Sigmoid colon (tissue), 4 donors: ENCODE measurements at regions not wholly inside any gene's neighbourhood (a gene's known extent, or its start where the extent isn't known, plus 50 kb on each side); places are given as distances from the start of the nearest gene placed in this dataset.

ENCODE experiments used
- CTCF ChIP-seq, 4 experiments: fragments of 450-650 bp in 3 of 4; fragments of 200-600 bp in 1 of 4; IDR thresholded peaks; one replicate each; pipeline ENCODE4 v1.5.1; 2016 to 2019; ENCODE audit warnings: antibody characterized with exemption in 4 of 4, mild to moderate bottlenecking in 3 of 4, moderate library complexity in 2 of 4
- EP300 ChIP-seq, 4 donors: sonication (generic); formaldehyde crosslinking; IDR thresholded peaks; one replicate each; pipeline ENCODE4 v1.6.1; 2017; ENCODE audit warnings: antibody characterized with exemption in 4 of 4
- POLR2A ChIP-seq, 2 donors: fragments of 450-650 bp; IDR thresholded peaks; one replicate each; pipeline ENCODE4 v1.6.1; 2016; ENCODE audit warnings: antibody characterized with exemption in 2 of 2, mild to moderate bottlenecking in 2 of 2, moderate library complexity in 2 of 2
- POLR2AphosphoS5 ChIP-seq, 4 donors: sonication (generic); formaldehyde crosslinking; IDR thresholded peaks; one replicate each; pipeline ENCODE4 v1.6.1; 2017; ENCODE audit warnings: antibody characterized with exemption in 4 of 4

- TF ChIP-seq CTCF (IDR thresholded peaks at IDR 0.05) (no peak), POLR2A (IDR thresholded peaks at IDR 0.05) (no peak), POLR2AphosphoS5 (IDR thresholded peaks at IDR 0.05) (no peak), EP300 (IDR thresholded peaks at IDR 0.05) (no peak)
Observed at GRCh38 chr7:153576096-153576495, 476.1 kb upstream of the DPP6 start.
